GM21619 (cell line): ENCODE measurements at regions not wholly inside any gene's neighbourhood (a gene's known extent, or its start where the extent isn't known, plus 50 kb on each side); places are given as distances from the start of the nearest gene placed in this dataset.

ENCODE experiments used
- ATAC-seq: cut with Tn5 transposase; IDR thresholded peaks from one replicate; pipeline ENCODE4 v1.9.1; 2021; ENCODE audit not compliant: unreplicated experiment

- ATAC-seq: no peak
Measured at GRCh38 chr18:51712821-51713220, 515.3 kb upstream of the MEX3C start.

GRCh38 chr18:51716277-51716676 is 518.8 kb upstream of the MEX3C start:
- no peak for ATAC-seq

- no peak for ATAC-seq
Measured at GRCh38 chr18:51721388-51721787, 523.9 kb upstream of the MEX3C start.

DNA sequence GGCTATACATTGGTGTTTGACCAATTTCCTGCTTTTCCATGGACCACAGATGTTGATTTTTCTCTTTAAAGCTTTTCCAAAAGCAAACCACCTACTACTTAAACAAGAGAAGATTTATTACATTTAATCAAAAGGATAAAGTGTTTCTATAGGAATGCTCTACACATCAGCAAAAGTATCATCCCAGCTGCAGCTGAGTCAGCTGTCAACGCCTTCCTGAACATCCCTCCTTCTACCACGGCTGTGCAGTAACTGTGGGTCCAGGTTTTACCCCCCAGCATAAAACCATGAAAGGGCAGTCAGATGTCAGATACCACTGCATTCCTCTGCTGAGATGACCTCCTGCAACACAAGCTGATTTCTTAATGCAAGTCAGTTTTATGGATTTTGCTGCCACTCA is 524.5 kb upstream of the MEX3C start:
- ATAC-seq: no peak

- ATAC-seq: no peak
Measured at GRCh38 chr18:51724790-51725721, 527.6 kb upstream of the MEX3C start.

- no peak for ATAC-seq
Measured at GRCh38 chr18:51726614-51727013, 529.1 kb upstream of the MEX3C start.

GRCh38 chr18:51727780-51728179 is 530.3 kb upstream of the MEX3C start:
- ATAC-seq: peak; percentile 66

DNA sequence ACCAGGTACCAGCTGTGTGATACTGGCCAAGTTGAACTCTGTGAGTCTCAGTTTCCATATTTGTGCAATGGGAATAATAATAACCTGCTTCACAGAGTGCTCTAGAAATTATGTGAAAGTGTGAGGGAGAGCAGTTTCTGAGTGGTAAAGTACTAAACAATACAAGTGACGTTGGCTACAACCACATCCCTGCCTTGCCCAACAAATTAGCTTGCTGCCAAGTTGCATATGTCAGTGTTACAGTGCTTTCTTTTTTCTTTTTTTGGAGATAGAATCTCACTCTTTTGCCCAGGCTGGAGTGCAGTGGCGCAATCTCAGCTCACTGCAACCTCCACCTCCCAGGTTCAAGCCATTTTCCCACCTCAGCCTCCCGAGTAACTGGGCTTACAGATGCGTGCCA is 533.6 kb upstream of the MEX3C start:
- ATAC-seq: no peak

- no peak for ATAC-seq
Measured at GRCh38 chr18:51734576-51734975, 537.1 kb upstream of the MEX3C start.

GRCh38 chr18:51739044-51739666 is 541.7 kb upstream of the MEX3C start:
- peak; percentile 86 for ATAC-seq

- no peak for ATAC-seq
Measured at GRCh38 chr18:51751901-51752300, 554.4 kb upstream of the MEX3C start.

- no peak for ATAC-seq
Measured at GRCh38 chr18:51753365-51754057, 556.0 kb upstream of the MEX3C start.

GRCh38 chr18:51754566-51754965 is 557.1 kb upstream of the MEX3C start:
- ATAC-seq: no peak

- ATAC-seq: no peak
Measured at GRCh38 chr18:51757255-51757924, 559.9 kb upstream of the MEX3C start.

GRCh38 chr18:51762373-51762772 is 564.9 kb upstream of the MEX3C start:
- ATAC-seq: no peak

DNA sequence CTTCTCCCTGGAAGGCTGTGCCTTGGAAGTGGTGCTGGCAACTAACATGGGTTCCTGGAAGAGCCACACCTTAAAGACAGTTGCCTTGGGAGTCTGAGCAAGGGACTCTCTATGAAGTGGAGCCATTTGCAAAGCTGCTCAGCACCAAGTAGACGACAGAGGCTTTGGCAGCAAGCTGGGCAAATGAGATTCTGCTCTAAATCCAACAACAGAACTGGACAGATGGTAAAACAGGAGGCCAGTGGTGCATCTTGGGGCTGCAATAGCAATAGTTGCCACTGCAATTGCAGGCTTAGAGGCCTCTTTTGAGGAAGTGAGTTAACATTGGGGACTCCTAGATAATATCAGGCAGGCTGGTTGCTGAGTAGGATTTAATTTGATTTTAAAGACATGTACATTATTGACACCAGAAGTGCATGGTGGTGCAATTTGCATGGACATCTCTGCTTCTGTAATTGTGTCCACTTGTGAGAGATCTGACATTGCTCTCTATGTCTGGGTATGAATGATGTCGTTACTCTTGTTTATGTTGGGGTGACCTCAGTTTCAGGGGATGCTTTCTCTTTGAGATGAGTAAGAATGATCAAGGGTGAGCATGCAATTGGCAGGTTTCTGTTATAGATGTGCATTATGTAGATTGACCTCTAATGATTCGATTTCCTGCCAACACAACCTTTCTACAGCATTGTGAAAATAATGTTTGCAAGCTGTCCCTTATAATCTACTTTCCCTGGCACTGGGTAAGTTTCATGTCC is 568.3 kb upstream of the MEX3C start:
- ATAC-seq: no peak

DNA sequence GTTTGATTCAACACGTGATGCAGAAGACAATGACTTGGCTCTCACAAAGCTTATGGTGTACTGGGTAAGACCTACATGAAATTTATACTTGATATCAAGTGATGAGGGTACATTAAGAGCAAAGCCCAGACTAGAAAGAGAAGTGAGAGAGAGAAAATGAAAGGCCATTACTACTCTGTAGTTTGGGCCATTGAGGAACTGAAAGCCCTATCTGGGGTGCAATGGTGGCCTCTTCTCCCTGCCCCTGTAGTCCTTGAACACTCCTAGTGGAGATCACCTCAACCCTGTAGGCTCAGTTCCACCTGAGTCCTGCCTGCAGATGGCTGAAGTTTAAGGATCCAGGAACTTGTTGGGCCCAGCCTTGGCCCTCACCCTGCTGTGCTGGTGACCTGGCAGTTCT is 569.8 kb upstream of the MEX3C start:
- peak; percentile 76 for ATAC-seq

DNA sequence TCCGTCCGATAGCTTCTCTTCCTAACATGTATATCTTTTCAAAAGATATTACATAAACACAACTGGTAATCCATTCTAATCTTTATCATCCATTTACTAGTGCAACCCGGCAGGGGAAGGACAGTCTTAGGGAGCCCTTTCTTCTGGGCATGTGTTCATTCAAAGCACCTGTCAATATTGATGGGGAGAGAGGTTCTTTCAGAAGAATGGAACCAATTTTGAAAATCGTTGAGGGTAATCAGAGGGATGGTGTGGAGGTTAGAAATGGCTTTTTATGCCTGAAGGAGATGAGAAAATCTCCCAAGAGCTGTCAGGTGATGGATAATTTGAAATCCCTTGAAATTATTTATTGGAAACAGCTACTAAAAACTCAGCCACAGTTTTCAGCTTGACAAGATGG is 561.9 kb upstream of the DCC start:
- no peak for ATAC-seq

GRCh38 chr18:51789871-51790270 is 550.1 kb upstream of the DCC start:
- no peak for ATAC-seq

DNA sequence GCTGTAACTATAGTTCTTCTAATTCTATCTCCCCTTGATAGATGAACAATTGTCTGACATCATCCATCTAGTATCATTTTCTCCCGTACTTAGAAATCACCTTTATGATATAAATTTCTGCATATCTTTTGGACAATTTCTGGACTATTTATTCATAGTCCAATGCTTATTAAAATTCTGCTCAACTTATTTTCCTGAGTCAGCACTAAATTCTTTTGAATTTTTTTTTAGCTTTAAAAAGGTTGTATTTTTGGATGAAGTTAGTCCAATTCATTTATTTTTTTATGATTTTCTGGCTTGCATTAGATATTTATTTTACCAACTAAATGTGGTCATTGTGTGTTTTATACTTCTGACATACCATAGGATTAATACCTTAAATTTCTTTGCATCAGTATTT is 538.5 kb upstream of the DCC start:
- ATAC-seq: no peak
